ENCODE measurements at regions not wholly inside any gene's neighbourhood (a gene's known extent, or its start where the extent isn't known, plus 50 kb on each side); places are given as distances from the start of the nearest gene placed in this dataset.

GRCh38 chr15:70505936-70506912 lies 257.1 kb downstream of the UACA start:
- Histone ChIP-seq H4K91ac (ENCODE audit: insufficient read length, low read depth, low read length) (no peak overlapping the region), H2BK20ac (ENCODE audit: low read depth, low read length, poor library complexity, severe bottlenecking) (no peak overlapping the region), H3K79me1 (ENCODE audit: insufficient read depth, low read depth, low read length, poor library complexity, severe bottlenecking) (no peaks in the 10 kb centered on the region), H3T11ph (ENCODE audit: low read length) (no peak overlapping the region), H3K23me2 (ENCODE audit: insufficient read length, low read depth, low read length, poor library complexity, severe bottlenecking) (no peaks in the 10 kb centered on the region), H3K56ac (ENCODE audit: insufficient read length, low read depth, low read length) (no peak overlapping the region), H2AK5ac (ENCODE audit: insufficient read length, low read length) (no peak overlapping the region), H3K9me3 (ENCODE audit: control insufficient read depth, low read depth, low read length) (no peaks in the 10 kb centered on the region), H3K18ac (ENCODE audit: insufficient read length, low read depth, low read length) (no peak overlapping the region), H2AFZ (ENCODE audit: low read length) (no peak overlapping the region), H2BK120ac (ENCODE audit: low read depth, low read length, poor library complexity, severe bottlenecking) (no peak overlapping the region), H3K79me2 (ENCODE audit: insufficient read depth, low read length) (no peaks in the 10 kb centered on the region), H3K4ac (ENCODE audit: low read depth, low read length) (no peak overlapping the region), H3K27me3 (ENCODE audit: insufficient read depth, low read length) (no peaks in the 10 kb centered on the region), H3K27ac (ENCODE audit: insufficient read length, low read depth, low read length) (no peak overlapping the region), H3K4me1 (ENCODE audit: insufficient read depth, low read length) (peaks cover 7% of the 10 kb centered on the region; the same call in 1 of the 2 replicates), H2BK5ac (ENCODE audit: insufficient read length, low read length) (no peak overlapping the region), H4K5ac (ENCODE audit: insufficient read length, low read depth, low read length) (no peak overlapping the region), H2BK12ac (ENCODE audit: insufficient read length, low read depth, low read length) (no peak overlapping the region), H3K23ac (ENCODE audit: insufficient read length, low read depth, low read length) (no peak overlapping the region), H4K20me1 (ENCODE audit: control insufficient read depth, insufficient read depth, insufficient read length) (no peaks in the 10 kb centered on the region), H3K14ac (ENCODE audit: insufficient read depth, low read length) (no peak overlapping the region), H2BK15ac (ENCODE audit: low read depth, low read length) (no peak overlapping the region), H3K4me2 (ENCODE audit: insufficient read depth, insufficient read length, low read length) (no peak overlapping the region), H3K9ac (ENCODE audit: extremely low read depth, insufficient read length, low read length) (no peak overlapping the region), H4K8ac (replicated peaks; ENCODE audit: insufficient read length, low read depth, low read length) (no peak overlapping the region)
- H3K4me3 Mint-ChIP-seq = peak overlapping the region in 1 of 2 experiments; percentile 34; a peak in 1 of 5 replicates
- H3K9me3 Mint-ChIP-seq = peaks cover 12 to 17% of the 10 kb centered on the region in 2 experiments
- peaks cover 0 to 10% (median 8%) of the 10 kb centered on the region in 3 experiments; a peak in 4 of 7 replicates for H3K36me3 Mint-ChIP-seq (ENCODE audit: insufficient read depth in 1 of 3, low read depth in 3 of 3)
- H3K27ac Mint-ChIP-seq = peak overlapping the region in 1 of 3 experiments; percentile 49; a peak in 2 of 7 replicates
- DNase-seq = peak; percentile 57
- no CpG with 5 or more reads among the region's 5 CpGs for whole genome bisulfite sequencing (ENCODE audit: extremely low coverage, insufficient read length, low lambda C conversion rate)
- H3K27me3 Mint-ChIP-seq (ENCODE audit: low read depth) = peaks cover 2% of the 10 kb centered on the region; the same call in 1 of the 2 replicates
- H3K4me1 Mint-ChIP-seq = peaks cover 43 to 56% of the 10 kb centered on the region in 2 experiments
- TF ChIP-seq CTCF (conservative IDR thresholded peaks at IDR 0.05) = no peak
